Right ventricle myocardium inferior (tissue), 1 donor: ENCODE measurements at regions not wholly inside any gene's neighbourhood (a gene's known extent, or its start where the extent isn't known, plus 50 kb on each side); places are given as distances from the start of the nearest gene placed in this dataset.

Experiments used
- ATAC-seq: fragments of 200-7000 bp; cut with Tn5 transposase; one replicate; pipeline ENCODE4 v1.9.1; 2020; ENCODE audit warnings: mild to moderate bottlenecking, moderate library complexity
- DNase-seq: peaks from one replicate; pipeline ENCODE4 v3.0.0; 2021; ENCODE audit errors: missing footprints
- intact Hi-C: fragments of 100-400 bp; cut with DNase I; formaldehyde crosslinking; loops from one replicate; pipeline ENCODE4 v1.11.0; 2022
- donor health status: DM: no; HTN: yes; CAD: no; lungs with severe emphysema.

- intact Hi-C loops, result no loop called here
- no peak for ATAC-seq
- DNase-seq, result no peak
Measured at GRCh38 chr11:69997352-69997751, 80.8 kb upstream of the ANO1 start.

DNA sequence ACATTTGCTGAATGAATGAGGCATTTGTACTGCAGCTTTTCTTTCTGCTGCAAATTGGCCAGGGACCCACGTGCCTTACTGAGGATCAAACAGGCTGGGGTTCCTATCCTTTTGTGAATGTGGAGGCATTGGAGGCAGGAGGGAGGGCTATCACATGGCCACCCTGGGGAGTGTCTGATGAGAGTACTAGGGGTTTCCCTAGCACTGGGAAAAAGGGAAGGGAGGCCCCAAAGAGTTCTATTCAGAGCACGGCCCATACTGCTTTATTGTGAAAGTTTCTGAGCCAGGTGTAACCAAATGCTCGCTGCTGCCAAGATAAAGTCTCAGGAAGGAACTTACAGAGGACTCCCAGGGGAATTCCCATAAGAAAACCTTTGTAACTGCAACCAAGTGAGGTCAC, 78.4 kb upstream of the ANO1 start:
- no peak for DNase-seq
- ATAC-seq, result no peak
- intact Hi-C loops, result no loop called here

DNA sequence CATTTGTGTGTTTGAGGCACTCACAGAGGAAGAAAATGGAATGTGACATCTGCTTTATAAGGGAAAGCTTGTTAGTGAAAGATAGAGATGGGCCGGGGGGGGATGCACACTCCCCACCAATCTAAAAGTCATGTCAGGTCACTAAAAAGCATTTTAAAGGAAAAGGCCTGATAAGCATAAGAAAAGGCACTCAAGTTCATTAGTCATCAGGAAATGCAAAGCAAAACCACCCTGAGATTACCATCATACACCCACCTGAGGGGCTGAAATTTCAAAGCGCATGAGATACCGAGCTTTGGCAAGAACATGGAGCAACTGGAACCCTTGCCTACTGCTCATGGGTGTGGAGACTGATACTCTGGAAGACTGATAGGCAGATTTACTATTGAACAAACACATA, 77.9 kb upstream of the ANO1 start:
- intact Hi-C loops, result no loop called here
- DNase-seq (no peak), ATAC-seq (no peak)

DNA sequence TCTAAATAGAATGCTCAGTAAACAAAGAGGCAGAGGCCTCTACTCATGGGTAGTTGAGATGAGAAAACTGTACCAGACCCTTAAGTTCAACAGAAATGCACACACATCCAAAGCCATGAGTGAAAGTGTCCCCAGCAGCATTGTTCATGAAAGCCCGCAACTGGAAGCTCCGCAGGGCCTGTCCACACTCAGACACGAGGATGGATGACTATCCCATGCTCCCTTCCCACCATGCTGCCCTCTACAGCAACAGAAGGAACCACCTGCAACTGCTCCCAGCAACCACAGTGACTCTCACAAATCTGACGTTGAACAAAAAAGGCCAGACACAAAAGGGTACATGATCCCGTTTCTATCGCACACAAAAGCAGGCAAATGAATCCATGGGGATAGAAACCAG, 76.9 kb upstream of the ANO1 start:
- DNase-seq, result no peak
- no peak for ATAC-seq
- intact Hi-C loops, result no loop called here

GRCh38 chr11:70002433-70002832, 75.7 kb upstream of the ANO1 start:
- no peak for DNase-seq
- intact Hi-C loops, result no loop called here
- no peak for ATAC-seq

DNA sequence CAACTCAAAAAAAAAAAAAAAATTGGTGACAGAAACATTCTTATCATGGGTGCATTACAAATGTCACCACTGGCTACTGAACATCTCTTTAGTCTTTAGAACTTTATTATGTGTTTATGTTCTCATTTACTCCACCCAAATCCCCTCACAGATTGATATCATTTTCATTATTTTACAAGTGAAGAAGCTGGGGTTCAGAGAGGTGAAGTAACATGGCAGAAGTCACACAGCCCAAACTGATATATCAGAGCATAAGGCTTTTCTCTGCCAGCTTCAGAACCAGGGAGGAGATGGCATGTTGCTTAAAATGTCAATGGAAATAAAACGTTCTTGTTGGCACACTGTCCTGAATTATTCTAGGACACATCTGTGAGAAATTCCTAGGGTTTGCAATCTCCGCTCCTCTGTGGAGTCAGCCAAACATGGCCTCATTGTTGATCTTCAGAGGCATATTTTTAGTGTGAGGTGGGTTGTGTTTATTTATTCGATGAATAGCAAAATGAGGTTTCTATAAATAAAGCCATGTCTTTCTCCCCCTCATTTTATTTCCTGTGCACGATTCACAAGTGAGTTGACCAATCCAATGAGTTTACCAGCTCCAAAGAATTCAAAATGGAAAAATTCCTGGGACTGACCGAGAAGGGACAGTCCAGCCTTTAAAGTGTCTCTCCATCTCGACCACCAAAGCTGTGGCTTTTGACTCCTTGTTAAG, 72.9 kb upstream of the ANO1 start:
- ATAC-seq, result no peak
- no peak for DNase-seq

DNA sequence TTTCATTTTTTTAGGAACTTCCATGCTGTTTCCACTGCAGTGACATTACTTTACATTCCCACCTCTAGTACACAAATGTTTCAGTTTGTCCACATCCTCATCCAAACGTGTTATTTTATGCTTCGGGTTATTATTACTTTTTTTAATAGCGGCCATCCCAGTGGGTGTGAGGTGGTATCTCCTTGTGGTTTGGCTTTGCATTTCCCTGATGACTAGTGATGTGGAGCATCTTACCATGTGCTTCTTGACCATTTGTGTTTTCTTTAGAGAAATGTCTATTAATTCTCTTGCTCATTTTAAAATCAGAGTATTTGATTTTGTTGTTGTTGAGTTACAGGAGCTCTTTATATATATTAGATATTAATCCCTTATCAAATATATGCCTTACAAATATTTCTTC, 70.3 kb upstream of the ANO1 start:
- DNase-seq, result no peak
- intact Hi-C loops, result no loop called here
- no peak for ATAC-seq

More for the DNA sequence above, 72.9 kb upstream of the ANO1 start:
- intact Hi-C loops, result no loop called here

DNA sequence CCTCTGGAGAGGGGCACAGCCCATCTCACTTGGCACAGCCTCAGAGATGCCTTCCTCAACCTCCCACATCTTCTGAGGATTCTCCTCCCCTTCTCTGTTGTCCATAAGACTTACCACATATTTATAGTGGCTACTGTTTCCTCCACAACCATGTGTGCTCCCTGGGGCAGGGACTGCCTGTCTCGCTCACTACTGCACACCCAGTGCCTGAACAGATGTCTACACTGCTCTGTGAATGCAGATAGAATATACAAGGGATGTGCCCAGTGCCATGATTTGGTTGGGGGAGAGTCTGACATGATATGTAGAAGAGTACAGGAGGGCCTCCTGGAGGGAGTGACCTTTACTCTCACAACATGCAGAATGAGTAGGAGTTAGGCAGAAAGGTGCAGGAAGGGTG, 67.3 kb upstream of the ANO1 start:
- no peak for ATAC-seq

DNA sequence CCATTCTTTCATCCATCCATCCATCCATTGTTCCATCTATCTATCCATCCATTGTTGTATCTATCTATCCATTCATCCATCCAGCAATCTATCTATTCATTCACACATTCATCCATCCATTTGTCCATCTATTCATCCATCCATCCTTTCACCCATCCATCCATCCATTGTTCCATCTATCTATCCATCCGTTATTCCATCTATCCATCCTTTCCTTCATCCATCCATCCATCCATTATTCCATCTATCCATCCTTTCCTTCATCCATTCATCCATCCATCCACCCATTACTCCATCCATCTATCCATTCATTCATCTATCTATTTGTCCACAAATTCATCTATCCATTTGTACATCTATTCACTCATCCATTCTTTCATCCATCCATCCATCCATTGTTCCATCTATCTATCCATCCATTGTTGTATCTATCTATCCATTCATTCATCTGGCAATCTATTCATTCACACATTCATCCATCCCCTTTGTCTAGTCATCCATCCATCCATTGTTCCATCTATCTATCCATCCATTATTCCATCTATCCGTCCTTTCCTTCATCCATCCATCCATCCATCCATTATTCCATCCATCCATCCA, 65.9 kb upstream of the ANO1 start:
- intact Hi-C loops, result no loop called here
- no peak for DNase-seq
- no peak for ATAC-seq

More for the DNA sequence above, 67.3 kb upstream of the ANO1 start:
- intact Hi-C loops, result no loop called here
- no peak for DNase-seq

DNA sequence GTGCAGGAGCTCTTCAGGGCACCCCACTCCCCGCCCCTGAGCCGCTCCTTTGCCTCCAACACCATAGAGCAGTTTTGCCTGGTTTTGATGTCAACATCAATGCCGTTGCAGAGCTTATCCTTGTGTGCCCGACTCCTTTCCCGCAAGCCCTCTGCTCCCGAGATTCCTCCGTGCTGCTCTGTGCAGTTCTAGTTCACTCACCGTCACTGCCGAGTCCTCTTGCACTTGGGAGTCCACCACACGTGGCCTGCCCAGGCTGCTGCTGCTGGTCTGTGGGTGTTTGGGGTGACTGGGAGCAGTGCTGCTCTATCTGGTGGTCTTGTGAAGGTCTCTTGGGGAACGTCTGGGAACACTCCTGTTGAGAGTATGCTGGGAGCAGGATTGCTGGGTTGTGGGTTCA, 63.8 kb upstream of the ANO1 start:
- no peak for DNase-seq
- ATAC-seq, result no peak
- intact Hi-C loops, result no loop called here

DNA sequence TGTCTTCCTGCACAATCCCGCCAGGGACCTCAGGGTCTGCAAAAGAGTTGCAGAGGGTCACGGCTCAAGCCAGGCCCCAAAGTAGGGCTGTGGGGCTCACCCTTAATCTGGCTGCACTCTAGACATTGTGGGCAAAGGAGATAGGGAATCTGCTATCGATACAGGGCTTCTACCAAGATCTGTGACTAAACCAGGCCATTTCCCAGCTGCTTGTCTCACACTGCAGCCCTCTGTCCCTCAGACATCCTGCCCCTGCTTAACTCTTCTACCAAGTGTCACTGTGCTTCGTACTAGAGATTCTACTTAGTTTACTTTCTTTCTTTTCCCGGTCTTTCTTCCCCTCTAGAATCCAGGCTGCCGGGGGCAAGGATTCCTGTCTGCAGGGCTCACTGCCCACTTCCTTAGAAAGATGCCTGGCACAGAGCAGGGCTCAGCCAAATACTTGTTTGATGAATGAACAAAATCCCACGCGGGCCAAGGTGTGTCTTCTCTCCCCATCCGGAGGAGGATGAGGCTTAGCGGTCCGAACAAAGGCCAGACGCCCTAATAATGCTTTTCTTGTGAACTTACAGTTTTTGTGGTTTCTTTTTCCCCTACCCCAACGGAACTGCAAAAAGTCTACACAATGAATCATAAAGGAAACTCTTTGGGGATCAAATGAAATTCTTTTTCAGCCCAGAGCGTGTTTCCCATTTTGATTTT, 61.3 kb upstream of the ANO1 start:
- intact Hi-C loops, result no loop called here
- DNase-seq (no peak), ATAC-seq (no peak)

DNA sequence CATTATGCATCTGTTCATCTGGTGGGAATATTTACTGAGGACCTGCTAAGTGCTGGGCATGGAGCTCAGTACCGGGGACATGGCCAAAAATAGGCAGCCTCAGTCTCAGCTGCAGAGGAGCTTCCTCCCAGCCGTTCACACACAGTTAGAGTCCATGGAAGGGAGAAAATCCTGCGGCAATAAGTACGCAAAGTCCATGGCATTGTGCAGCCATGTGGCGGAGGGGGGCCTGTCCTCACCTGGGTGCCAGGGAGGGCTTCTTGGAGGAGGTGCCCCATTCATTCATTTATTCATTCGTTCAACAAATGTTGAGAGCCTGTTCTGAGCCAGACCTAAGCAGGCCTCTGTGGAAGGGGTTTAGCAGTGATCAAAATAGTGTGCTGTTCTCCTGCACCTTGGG, 59.3 kb upstream of the ANO1 start:
- DNase-seq, result no peak
- intact Hi-C loops, result no loop called here
- no peak for ATAC-seq

DNA sequence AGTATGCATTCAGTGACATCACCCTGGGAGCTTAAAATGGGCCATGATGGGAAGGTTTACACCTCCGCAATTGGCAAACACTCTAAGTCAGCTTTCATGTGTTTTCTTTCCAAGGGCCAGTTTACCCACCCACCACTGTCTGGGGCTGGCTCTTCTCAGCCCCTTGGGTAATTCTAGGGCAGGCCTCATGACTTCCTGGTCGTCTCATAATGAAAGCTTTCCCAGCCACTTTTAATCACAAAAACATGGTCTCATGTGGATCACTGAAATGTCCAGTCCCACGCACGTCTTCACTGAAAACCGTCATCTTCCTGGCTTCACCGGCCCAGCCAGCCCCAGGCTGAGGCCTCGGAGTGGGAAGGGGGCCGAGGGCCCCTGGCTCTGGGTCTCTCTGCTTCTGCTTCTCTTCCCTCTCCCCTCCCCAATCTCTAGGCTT, 58.5 kb upstream of the ANO1 start:
- intact Hi-C loops, result loop anchor here (5.0 kb wide), 1 partner anchor 58 kb away; the partner anchor contains the start of gene ANO1
- no peak for DNase-seq
- peak; percentile 79 for ATAC-seq

DNA sequence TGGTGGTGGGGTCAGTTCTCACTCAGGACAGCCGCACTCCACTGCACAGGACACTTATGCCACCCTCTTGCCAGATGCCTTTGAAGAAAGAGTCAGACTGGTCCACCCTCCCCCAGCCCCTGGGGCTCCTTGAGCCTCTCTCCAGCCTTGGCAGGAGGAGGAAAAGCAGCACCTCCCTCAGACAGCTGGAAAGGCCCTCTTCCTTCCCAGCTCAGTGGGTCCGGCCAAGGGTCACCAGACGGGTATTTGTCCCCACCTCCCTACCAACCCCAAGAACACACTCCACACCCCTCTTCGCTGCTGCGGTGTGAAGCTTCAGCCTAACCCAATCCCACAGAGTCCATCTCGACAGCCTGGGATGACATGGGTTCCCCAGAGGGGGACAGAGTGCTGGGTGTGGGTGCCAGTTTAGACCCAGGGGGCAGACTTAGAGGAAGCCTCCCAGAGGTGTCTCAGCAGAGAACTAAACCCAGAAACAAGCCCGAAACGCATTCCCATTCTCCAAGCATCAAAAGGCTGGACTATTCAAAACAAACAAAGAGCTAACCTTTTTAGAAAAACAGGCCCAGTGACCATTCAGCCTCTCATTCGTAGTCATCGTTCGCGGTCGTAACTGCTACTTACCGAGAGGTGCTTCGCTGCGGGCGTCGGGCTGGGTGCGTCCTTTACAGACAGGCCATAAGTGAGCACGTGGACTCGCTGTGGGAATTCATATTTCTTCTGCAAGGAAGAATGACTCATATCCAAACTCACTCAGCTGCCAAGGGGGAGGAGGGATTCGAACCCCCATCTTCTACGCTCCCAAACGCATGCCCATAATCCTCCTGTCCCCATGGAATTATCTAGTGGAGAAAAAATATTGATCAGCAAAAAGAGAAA, 57.5 kb upstream of the ANO1 start:
- no peak for DNase-seq
- peak; percentile 60 for ATAC-seq
- intact Hi-C loops, result loop anchor here (5.0 kb wide), 1 partner anchor 57 kb away; the partner anchor contains the start of gene ANO1

DNA sequence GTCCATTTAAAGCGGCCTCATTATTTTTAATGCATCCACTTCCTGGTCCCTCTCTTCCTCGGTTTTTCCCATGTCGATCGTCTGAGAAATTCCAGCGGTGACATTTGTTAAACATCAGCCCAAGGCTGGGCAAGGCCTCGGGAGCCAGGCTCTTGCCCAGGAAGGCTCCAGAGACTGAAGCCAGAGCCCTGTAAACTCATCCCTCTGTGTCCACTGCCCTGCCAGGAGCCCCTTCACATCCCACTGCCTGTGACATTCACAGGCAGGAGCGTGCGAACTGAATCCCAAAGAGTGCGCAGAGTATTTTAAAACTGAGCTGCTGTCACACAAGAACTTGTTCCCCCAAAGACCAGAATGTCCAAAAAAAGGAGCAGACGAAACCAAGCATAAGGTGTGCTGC, 56.5 kb upstream of the ANO1 start:
- intact Hi-C loops, result loop anchor here (5.0 kb wide), 1 partner anchor 56 kb away; the partner anchor contains the start of gene ANO1
- DNase-seq, result no peak
- ATAC-seq, result no peak

- ATAC-seq (no peak), DNase-seq (no peak)
- intact Hi-C loops, result loop anchor here (5.0 kb wide), 1 partner anchor 53 kb away; the partner anchor contains the start of gene ANO1
Measured at GRCh38 chr11:70024036-70024772, 53.9 kb upstream of the ANO1 start.

GRCh38 chr11:70024773-70025045, 53.4 kb upstream of the ANO1 start:
- ATAC-seq, result no peak
- intact Hi-C loops, result loop anchor here (5.0 kb wide), 2 partner anchors 53 to 1967 kb away; partner anchors contain the start of gene ANO1
- no peak for DNase-seq

DNA sequence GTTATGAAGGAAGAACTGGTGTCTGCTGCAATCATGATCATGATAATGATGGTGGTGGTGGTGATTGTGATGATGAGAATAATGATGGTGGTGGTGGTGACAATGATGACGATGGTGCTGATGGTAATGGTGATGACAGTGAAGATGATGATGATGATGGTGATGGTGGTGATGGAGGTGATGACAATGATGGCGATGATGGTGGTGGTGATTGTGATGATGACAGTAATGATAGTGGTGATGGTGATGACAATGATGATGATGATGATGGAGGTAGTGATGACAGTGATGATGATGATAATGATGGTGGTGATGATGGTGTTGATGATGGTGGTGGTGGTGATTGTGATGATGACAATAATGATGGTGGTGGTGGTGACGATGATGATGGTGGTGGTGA, 52.8 kb upstream of the ANO1 start:
- DNase-seq, result no peak
- intact Hi-C loops, result loop anchor here (5.0 kb wide), 1 partner anchor 1968 kb away; no protein-coding TSS in a partner anchor
- no peak for ATAC-seq
